ENCODE measurements at regions not wholly inside any gene's neighbourhood (a gene's known extent, or its start where the extent isn't known, plus 50 kb on each side); places are given as distances from the start of the nearest gene placed in this dataset.

DNA sequence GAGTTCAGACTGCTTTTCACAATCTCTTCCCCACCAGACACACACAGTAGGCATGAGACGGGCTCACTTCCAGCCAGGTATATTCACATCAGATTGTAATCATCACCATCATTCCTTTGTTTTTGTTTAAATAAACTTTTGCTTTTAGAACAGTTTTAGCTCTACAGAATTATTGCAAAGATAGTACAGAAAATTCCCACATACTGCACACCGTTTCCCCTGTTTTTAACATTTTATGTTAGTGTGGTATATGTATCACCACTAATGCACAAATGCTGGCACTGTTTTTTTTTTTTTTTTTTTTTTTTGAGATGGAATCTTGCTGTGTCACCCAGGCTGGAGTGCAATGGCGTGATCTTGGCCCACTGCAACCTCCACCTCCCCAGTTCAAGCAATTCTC lies 83.3 kb upstream of the ANO1 start:
- DNase-seq (ENCODE audit: low spot score), result no peak

DNA sequence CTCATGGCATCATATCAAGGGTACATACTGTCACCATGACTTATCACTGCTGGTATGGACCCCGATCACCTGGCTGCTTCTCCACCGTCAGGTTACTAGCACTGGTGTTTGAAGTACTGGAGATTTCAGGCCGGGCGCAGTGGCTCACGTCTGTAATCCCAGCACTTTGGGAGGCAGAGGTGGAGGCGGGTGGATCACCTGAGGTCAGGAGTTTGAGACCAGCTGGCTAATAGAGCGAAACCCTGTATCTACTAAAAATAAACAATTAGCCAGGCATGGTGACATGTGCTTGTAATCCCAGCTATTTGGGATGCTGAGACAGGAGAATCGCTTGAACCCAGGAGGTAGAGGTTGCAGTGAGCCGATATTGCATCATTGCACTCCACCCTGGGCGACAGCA lies 82.4 kb upstream of the ANO1 start:
- DNase-seq (ENCODE audit: low spot score), result no peak

DNA sequence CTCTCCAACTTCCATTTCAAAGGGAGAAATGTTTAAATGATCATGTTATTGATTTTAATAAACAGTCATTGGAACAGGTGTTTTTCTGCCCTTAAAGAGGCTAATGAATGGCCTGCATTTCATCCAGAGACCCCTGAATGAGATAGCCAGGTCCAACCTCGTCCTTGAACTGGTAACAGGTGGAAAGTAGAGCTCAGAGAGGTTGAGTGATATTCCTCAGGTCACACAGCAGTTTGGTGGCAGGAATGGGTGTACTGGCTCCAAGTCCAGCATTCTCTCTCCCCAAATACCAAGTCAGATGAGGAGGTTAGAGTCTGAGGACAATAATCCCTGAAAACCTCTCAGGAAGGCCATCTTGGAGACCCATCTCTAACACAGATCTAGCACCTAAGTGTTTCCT lies 81.7 kb upstream of the ANO1 start:
- DNase-seq (ENCODE audit: low spot score), result no peak

DNA sequence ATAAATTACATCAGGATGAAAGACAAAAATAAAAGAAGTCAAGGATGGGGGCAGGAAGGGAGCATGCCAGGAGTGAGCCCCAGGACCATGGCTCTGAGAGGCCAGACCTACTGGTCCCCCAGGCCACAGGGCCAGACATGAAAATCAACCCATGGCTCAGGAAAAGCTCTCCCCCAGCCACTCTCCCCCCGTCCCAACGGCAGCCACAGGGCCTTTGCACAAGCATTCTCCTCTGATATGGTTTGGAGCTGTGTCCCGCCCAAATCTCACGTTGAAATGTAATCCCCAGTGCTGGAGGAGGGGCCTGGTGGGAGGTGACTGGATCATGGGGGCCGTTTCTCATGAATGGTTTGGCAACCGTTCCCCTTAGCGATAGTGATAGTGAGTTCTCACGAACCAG lies 80.8 kb upstream of the ANO1 start:
- no peak for DNase-seq (ENCODE audit: low spot score)

- DNase-seq (ENCODE audit: low spot score), result no peak
Observed at GRCh38 chr11:69999721-70000120, 78.4 kb upstream of the ANO1 start.

DNA sequence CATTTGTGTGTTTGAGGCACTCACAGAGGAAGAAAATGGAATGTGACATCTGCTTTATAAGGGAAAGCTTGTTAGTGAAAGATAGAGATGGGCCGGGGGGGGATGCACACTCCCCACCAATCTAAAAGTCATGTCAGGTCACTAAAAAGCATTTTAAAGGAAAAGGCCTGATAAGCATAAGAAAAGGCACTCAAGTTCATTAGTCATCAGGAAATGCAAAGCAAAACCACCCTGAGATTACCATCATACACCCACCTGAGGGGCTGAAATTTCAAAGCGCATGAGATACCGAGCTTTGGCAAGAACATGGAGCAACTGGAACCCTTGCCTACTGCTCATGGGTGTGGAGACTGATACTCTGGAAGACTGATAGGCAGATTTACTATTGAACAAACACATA lies 77.9 kb upstream of the ANO1 start:
- no peak for DNase-seq (ENCODE audit: low spot score)

DNA sequence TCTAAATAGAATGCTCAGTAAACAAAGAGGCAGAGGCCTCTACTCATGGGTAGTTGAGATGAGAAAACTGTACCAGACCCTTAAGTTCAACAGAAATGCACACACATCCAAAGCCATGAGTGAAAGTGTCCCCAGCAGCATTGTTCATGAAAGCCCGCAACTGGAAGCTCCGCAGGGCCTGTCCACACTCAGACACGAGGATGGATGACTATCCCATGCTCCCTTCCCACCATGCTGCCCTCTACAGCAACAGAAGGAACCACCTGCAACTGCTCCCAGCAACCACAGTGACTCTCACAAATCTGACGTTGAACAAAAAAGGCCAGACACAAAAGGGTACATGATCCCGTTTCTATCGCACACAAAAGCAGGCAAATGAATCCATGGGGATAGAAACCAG lies 76.9 kb upstream of the ANO1 start:
- no peak for DNase-seq (ENCODE audit: low spot score)

- no peak for DNase-seq (ENCODE audit: low spot score)
Observed at GRCh38 chr11:70002433-70002832, 75.7 kb upstream of the ANO1 start.

DNA sequence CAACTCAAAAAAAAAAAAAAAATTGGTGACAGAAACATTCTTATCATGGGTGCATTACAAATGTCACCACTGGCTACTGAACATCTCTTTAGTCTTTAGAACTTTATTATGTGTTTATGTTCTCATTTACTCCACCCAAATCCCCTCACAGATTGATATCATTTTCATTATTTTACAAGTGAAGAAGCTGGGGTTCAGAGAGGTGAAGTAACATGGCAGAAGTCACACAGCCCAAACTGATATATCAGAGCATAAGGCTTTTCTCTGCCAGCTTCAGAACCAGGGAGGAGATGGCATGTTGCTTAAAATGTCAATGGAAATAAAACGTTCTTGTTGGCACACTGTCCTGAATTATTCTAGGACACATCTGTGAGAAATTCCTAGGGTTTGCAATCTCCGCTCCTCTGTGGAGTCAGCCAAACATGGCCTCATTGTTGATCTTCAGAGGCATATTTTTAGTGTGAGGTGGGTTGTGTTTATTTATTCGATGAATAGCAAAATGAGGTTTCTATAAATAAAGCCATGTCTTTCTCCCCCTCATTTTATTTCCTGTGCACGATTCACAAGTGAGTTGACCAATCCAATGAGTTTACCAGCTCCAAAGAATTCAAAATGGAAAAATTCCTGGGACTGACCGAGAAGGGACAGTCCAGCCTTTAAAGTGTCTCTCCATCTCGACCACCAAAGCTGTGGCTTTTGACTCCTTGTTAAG lies 72.9 kb upstream of the ANO1 start:
- no peak for DNase-seq (ENCODE audit: low spot score)

DNA sequence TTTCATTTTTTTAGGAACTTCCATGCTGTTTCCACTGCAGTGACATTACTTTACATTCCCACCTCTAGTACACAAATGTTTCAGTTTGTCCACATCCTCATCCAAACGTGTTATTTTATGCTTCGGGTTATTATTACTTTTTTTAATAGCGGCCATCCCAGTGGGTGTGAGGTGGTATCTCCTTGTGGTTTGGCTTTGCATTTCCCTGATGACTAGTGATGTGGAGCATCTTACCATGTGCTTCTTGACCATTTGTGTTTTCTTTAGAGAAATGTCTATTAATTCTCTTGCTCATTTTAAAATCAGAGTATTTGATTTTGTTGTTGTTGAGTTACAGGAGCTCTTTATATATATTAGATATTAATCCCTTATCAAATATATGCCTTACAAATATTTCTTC lies 70.3 kb upstream of the ANO1 start:
- no peak for DNase-seq (ENCODE audit: low spot score)

DNA sequence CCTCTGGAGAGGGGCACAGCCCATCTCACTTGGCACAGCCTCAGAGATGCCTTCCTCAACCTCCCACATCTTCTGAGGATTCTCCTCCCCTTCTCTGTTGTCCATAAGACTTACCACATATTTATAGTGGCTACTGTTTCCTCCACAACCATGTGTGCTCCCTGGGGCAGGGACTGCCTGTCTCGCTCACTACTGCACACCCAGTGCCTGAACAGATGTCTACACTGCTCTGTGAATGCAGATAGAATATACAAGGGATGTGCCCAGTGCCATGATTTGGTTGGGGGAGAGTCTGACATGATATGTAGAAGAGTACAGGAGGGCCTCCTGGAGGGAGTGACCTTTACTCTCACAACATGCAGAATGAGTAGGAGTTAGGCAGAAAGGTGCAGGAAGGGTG lies 67.3 kb upstream of the ANO1 start:
- DNase-seq (ENCODE audit: low spot score), result no peak

DNA sequence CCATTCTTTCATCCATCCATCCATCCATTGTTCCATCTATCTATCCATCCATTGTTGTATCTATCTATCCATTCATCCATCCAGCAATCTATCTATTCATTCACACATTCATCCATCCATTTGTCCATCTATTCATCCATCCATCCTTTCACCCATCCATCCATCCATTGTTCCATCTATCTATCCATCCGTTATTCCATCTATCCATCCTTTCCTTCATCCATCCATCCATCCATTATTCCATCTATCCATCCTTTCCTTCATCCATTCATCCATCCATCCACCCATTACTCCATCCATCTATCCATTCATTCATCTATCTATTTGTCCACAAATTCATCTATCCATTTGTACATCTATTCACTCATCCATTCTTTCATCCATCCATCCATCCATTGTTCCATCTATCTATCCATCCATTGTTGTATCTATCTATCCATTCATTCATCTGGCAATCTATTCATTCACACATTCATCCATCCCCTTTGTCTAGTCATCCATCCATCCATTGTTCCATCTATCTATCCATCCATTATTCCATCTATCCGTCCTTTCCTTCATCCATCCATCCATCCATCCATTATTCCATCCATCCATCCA lies 65.9 kb upstream of the ANO1 start:
- DNase-seq (ENCODE audit: low spot score), result no peak

GRCh38 chr11:70014291-70014690 lies 63.8 kb upstream of the ANO1 start:
- DNase-seq (ENCODE audit: low spot score), result no peak

- no peak for DNase-seq (ENCODE audit: low spot score)
Observed at GRCh38 chr11:70016666-70017367, 61.3 kb upstream of the ANO1 start.

DNA sequence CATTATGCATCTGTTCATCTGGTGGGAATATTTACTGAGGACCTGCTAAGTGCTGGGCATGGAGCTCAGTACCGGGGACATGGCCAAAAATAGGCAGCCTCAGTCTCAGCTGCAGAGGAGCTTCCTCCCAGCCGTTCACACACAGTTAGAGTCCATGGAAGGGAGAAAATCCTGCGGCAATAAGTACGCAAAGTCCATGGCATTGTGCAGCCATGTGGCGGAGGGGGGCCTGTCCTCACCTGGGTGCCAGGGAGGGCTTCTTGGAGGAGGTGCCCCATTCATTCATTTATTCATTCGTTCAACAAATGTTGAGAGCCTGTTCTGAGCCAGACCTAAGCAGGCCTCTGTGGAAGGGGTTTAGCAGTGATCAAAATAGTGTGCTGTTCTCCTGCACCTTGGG lies 59.3 kb upstream of the ANO1 start:
- no peak for DNase-seq (ENCODE audit: low spot score)

GRCh38 chr11:70019576-70020011 lies 58.5 kb upstream of the ANO1 start:
- DNase-seq (ENCODE audit: low spot score), result no peak

DNA sequence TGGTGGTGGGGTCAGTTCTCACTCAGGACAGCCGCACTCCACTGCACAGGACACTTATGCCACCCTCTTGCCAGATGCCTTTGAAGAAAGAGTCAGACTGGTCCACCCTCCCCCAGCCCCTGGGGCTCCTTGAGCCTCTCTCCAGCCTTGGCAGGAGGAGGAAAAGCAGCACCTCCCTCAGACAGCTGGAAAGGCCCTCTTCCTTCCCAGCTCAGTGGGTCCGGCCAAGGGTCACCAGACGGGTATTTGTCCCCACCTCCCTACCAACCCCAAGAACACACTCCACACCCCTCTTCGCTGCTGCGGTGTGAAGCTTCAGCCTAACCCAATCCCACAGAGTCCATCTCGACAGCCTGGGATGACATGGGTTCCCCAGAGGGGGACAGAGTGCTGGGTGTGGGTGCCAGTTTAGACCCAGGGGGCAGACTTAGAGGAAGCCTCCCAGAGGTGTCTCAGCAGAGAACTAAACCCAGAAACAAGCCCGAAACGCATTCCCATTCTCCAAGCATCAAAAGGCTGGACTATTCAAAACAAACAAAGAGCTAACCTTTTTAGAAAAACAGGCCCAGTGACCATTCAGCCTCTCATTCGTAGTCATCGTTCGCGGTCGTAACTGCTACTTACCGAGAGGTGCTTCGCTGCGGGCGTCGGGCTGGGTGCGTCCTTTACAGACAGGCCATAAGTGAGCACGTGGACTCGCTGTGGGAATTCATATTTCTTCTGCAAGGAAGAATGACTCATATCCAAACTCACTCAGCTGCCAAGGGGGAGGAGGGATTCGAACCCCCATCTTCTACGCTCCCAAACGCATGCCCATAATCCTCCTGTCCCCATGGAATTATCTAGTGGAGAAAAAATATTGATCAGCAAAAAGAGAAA lies 57.5 kb upstream of the ANO1 start:
- no peak for DNase-seq (ENCODE audit: low spot score)

GRCh38 chr11:70021586-70021985 lies 56.5 kb upstream of the ANO1 start:
- no peak for DNase-seq (ENCODE audit: low spot score)

DNA sequence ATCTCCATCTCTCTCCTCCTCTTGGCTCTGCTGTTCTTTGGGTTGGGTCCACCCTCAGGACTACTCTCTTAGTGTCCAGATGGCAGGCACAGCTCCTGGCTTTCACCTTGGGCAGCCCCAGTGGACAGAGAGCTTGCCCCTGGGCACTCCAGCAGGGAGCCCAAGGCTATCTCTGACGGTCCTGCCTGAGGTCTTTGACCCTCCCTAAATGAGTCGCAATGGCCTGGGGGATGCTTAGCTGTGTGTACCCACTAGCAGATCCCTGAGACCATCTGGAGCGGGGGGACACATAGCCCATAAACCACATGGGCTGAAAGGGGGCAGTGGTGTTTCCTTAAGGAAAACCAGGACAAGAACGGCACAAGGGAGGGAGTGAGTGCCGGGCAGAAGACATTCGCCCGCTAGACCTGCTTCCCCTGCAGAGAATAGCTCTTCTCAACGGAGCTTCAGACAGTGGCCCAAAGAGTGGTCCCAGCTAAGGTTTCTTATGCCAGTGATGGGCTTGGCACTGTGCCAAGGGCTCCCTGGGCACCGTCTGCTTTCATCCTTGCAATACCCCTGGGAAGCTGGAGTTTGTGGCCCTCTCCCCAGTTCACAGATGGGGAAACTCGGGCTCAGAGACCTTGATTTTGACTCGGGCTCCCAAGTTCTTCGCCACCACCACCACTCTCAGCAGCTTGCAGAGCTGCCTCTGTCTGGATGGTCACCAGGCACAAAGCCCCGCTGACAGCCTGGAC lies 53.9 kb upstream of the ANO1 start:
- DNase-seq (ENCODE audit: low spot score), result peak; percentile 34

- no peak for DNase-seq (ENCODE audit: low spot score)
Observed at GRCh38 chr11:70024773-70025045, 53.4 kb upstream of the ANO1 start.

DNA sequence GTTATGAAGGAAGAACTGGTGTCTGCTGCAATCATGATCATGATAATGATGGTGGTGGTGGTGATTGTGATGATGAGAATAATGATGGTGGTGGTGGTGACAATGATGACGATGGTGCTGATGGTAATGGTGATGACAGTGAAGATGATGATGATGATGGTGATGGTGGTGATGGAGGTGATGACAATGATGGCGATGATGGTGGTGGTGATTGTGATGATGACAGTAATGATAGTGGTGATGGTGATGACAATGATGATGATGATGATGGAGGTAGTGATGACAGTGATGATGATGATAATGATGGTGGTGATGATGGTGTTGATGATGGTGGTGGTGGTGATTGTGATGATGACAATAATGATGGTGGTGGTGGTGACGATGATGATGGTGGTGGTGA lies 52.8 kb upstream of the ANO1 start:
- DNase-seq (ENCODE audit: low spot score), result no peak

GRCh38 chr11:70026012-70026411 lies 52.1 kb upstream of the ANO1 start:
- no peak for DNase-seq (ENCODE audit: low spot score)
